ENCODE measurements at regions not wholly inside any gene's neighbourhood (a gene's known extent, or its start where the extent isn't known, plus 50 kb on each side); places are given as distances from the start of the nearest gene placed in this dataset.

DNA sequence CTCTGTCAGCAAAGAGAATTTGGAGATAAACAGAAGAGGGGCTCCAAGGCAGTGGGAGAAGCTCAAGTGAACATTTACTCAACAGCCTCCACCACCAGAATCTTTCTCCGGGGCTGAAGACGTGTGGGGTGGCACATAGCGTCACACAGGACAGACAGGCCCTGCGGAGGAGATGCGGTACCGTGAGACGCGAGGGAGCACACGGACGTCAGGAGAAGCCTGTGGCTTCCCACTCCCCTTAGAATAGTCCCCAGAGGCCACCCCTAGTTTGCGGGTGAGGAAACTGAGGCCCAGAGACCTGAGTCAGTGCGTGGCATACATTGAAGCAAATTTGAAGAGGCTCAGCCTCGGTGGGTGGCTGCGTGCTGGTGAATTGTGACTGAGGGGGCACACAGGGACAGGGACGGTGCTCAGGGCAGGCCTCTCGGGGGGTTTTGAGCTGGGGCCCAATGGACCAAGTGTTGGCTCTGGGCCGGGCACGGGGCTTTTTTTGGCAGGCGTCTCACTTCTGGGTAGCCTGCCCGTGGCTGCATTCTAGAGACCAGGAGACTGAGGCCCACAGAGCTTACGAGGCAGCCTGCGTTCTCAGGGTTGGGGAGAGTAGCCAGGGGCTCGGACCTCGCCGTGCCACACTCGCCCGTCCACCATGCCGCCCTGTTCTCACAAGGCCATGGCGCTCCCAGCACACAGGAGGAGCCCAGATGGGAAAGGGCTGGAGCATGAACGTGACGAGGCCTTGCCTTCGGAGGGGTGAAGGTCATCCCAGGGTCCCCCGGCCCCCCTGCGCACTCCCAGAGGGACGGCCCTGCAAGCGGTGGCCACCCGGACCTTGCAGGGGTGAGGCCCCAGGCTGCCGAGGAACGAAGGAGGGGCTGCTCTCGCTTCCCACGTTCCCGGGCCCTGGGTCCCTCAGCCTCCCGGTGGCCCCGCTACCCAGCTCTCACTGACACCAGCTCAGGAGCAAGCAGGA, 220.6 kb downstream of the C9orf50 start:
- Histone ChIP-seq H3K4me1 (replicated peaks in 1 of 4; ENCODE audit: control insufficient read depth in 3 of 4, insufficient read depth in 4 of 4, low read length in 3 of 4) (peaks cover 5 to 42% (median 16%) of the 10 kb centered on the region in 4 experiments), H3K27me3 (replicated peaks in 1 of 4; ENCODE audit: control insufficient read depth in 3 of 4, extremely low read depth in 1 of 4, insufficient read depth in 3 of 4, low read length in 3 of 4) (peaks cover 0 to 3% (median 0%) of the 10 kb centered on the region in 4 experiments; a peak in 1 of 7 replicates), H4K91ac (replicated peaks; ENCODE audit: insufficient read length, low read length) (no peak overlapping the region), H3K9me3 (ENCODE audit: insufficient read depth in 2 of 2, low read depth in 1 of 2, low read length in 1 of 2) (no peaks in the 10 kb centered on the region), H3K9ac (replicated peaks in 1 of 4; ENCODE audit: extremely low read depth in 1 of 4, low read depth in 3 of 4, low read length in 3 of 4) (no peak overlapping the region), H4K8ac (ENCODE audit: extremely low read depth, insufficient read depth, low read length) (no peak overlapping the region), H2BK20ac (ENCODE audit: low read length) (no peak overlapping the region), H3K23ac (ENCODE audit: insufficient read length) (no peak overlapping the region), H3K23me2 (ENCODE audit: low read depth, low read length) (peaks cover 27% of the 10 kb centered on the region; the same call in 1 of the 2 replicates), H2BK120ac (replicated peaks; ENCODE audit: low read depth, low read length) (no peak overlapping the region), H2BK12ac (ENCODE audit: low read depth, low read length) (peak overlapping the region; percentile 20; the same call in 1 of the 2 replicates), H2BK5ac (ENCODE audit: low read depth, low read length) (no peak overlapping the region; the same call in 1 of the 2 replicates), H3K27ac (ENCODE audit: low read depth, low read length) (no peak overlapping the region), H3K14ac (ENCODE audit: insufficient read length) (no peak overlapping the region), H3K79me1 (ENCODE audit: low read depth, low read length) (no peaks in the 10 kb centered on the region), H2BK15ac (ENCODE audit: low read length) (no peak overlapping the region), H4K5ac (ENCODE audit: insufficient read length, low read depth, low read length) (no peak overlapping the region), H3K79me2 (ENCODE audit: control insufficient read depth in 1 of 2, insufficient read depth in 2 of 2, low read length in 2 of 2) (no peaks in the 10 kb centered on the region), H4K20me1 (replicated peaks in 1 of 2; ENCODE audit: control insufficient read depth in 1 of 2, insufficient read depth in 2 of 2, low read length in 2 of 2) (peaks cover 0 to 2% of the 10 kb centered on the region in 2 experiments), H3K4me2 (ENCODE audit: insufficient read depth in 1 of 2, low read depth in 2 of 2, low read length in 2 of 2) (no peak overlapping the region), H3K4ac (replicated peaks; ENCODE audit: insufficient read length, low read depth, low read length) (no peak overlapping the region), H3K56ac (replicated peaks; ENCODE audit: insufficient read length, low read depth, low read length) (no peak overlapping the region), H3K4me3 (ENCODE audit: extremely low read depth in 1 of 4, insufficient read depth in 2 of 4, low read depth in 3 of 4, low read length in 4 of 4) (no peak overlapping the region), H2AK5ac (ENCODE audit: low read depth, low read length) (no peak overlapping the region), H3K18ac (ENCODE audit: extremely low read depth, low read length) (0 out of 2 replicates have a peak overlapping the region, but pooled peaks have one; percentile 20), H3K36me3 (ENCODE audit: control insufficient read depth in 2 of 4, insufficient read depth in 4 of 4, low read length in 3 of 4) (no peaks in the 10 kb centered on the region), H2AFZ (ENCODE audit: low read length) (no peak overlapping the region)
- ChIA-PET CTCF (ENCODE audit: partially characterized antibody) (interaction anchor here (0.9 to 1.3 kb wide), 4 partner anchors 18 to 268 kb away, joined by 3 read pairs; no protein-coding TSS in a partner anchor), POLR2A (ENCODE audit: partially characterized antibody) (interaction anchor here (0.5 to 3.1 kb wide), 8 partner anchors 11 to 1248 kb away, joined by 3 to 11 read pairs (median 3); no protein-coding TSS in a partner anchor)
- TF ChIP-seq, protein P1, sequence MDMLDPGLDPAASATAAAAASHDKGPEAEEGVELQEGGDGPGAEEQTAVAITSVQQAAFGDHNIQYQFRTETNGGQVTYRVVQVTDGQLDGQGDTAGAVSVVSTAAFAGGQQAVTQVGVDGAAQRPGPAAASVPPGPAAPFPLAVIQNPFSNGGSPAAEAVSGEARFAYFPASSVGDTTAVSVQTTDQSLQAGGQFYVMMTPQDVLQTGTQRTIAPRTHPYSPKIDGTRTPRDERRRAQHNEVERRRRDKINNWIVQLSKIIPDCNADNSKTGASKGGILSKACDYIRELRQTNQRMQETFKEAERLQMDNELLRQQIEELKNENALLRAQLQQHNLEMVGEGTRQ (IDR thresholded peaks at IDR 0.05; ENCODE audit: low read length): no peak
- no peak for TF ChIP-seq FOSL1 (IDR thresholded peaks at IDR 0.05; ENCODE audit: insufficient read depth, low read depth, low read length)
- no peak for DNase-seq (ENCODE audit: low read depth in 1 of 2, low spot score in 2 of 2)
- 88% methylated on average over 41 of the region's 44 CpGs; no CpG with 5 or more reads in 1 of the 2 experiments for WGBS, 2 experiments (ENCODE audit: extremely low coverage in 1 of 2, insufficient coverage in 1 of 2, insufficient read length in 1 of 2, insufficient replicate concordance in 2 of 2, low coverage in 1 of 2, low lambda C conversion rate in 2 of 2, missing lambda C conversion rate in 1 of 2)
- FAIRE-seq: no peak
